ENCODE measurements at regions not wholly inside any gene's neighbourhood (a gene's known extent, or its start where the extent isn't known, plus 50 kb on each side); places are given as distances from the start of the nearest gene placed in this dataset.

- DNase-seq: no peak
- Histone ChIP-seq H3K36me3 (no peaks in the 10 kb centered on the region), H3K4me3 (no peak overlapping the region), H3K9me3 (no peaks in the 10 kb centered on the region), H3K4me1 (peaks cover 0 to 22% (median 13%) of the 10 kb centered on the region in 4 donors), H3K27me3 (no peaks in the 10 kb centered on the region), H3K27ac (peak overlapping the region; percentile 53 to 62)
- no peak for TF ChIP-seq CTCF (IDR thresholded peaks at IDR 0.05)
- intact Hi-C loops (cut with DNase I; ENCODE audit: low total_unique reads): no loop called here
Measured at GRCh38 chr3:72137865-72138861, 353.2 kb upstream of the PROK2 start.

GRCh38 chr3:72135636-72136035, 350.7 kb upstream of the PROK2 start:
- peaks cover 0 to 19% (median 13%) of the 10 kb centered on the region in 4 donors for H3K4me1 ChIP-seq
- H3K36me3 ChIP-seq: no peaks in the 10 kb centered on the region
- DNase-seq: no peak
- H3K27ac ChIP-seq: no peak overlapping the region
- H3K27me3 ChIP-seq: no peaks in the 10 kb centered on the region
- no peaks in the 10 kb centered on the region for H3K9me3 ChIP-seq
- no peak for TF ChIP-seq CTCF (IDR thresholded peaks at IDR 0.05)
- no peak overlapping the region for H3K4me3 ChIP-seq
- intact Hi-C loops (cut with DNase I; ENCODE audit: low total_unique reads): no loop called here

- Histone ChIP-seq H3K9me3 (no peaks in the 10 kb centered on the region), H3K36me3 (no peaks in the 10 kb centered on the region), H3K27me3 (no peaks in the 10 kb centered on the region), H3K4me3 (no peak overlapping the region), H3K4me1 (peaks cover 0 to 24% (median 14%) of the 10 kb centered on the region in 4 donors), H3K27ac (no peak overlapping the region)
- intact Hi-C loops (cut with DNase I; ENCODE audit: low total_unique reads): no loop called here
- TF ChIP-seq CTCF (IDR thresholded peaks at IDR 0.05): no peak
- no peak for DNase-seq
Measured at GRCh38 chr3:72134989-72135451, 350.1 kb upstream of the PROK2 start.

GRCh38 chr3:72133329-72134011, 348.5 kb upstream of the PROK2 start:
- intact Hi-C loops (cut with DNase I; ENCODE audit: low total_unique reads): no loop called here
- Histone ChIP-seq H3K27me3 (no peaks in the 10 kb centered on the region), H3K9me3 (no peaks in the 10 kb centered on the region), H3K36me3 (no peaks in the 10 kb centered on the region), H3K4me3 (no peak overlapping the region), H3K4me1 (peaks cover 0 to 37% (median 27%) of the 10 kb centered on the region in 4 donors), H3K27ac (no peak overlapping the region)
- TF ChIP-seq CTCF (IDR thresholded peaks at IDR 0.05): no peak
- no peak for DNase-seq

GRCh38 chr3:72131899-72132298, 347.0 kb upstream of the PROK2 start:
- TF ChIP-seq CTCF (IDR thresholded peaks at IDR 0.05): no peak
- Histone ChIP-seq H3K27me3 (no peaks in the 10 kb centered on the region), H3K9me3 (no peaks in the 10 kb centered on the region), H3K4me1 (peaks cover 0 to 37% (median 25%) of the 10 kb centered on the region in 4 donors), H3K4me3 (no peak overlapping the region), H3K27ac (no peak overlapping the region), H3K36me3 (no peaks in the 10 kb centered on the region)
- intact Hi-C loops (cut with DNase I; ENCODE audit: low total_unique reads): no loop called here
- no peak for DNase-seq

All from tibial artery (tissue), 4 donors.